Uterus (tissue), 2 donors: ENCODE measurements at regions not wholly inside any gene's neighbourhood (a gene's known extent, or its start where the extent isn't known, plus 50 kb on each side); places are given as distances from the start of the nearest gene placed in this dataset.

Experiments used
- POLR2A ChIP-seq, 2 donors: fragments of 450-650 bp; IDR thresholded peaks; one replicate each; pipeline ENCODE4 v1.6.1; 2016; ENCODE audit warnings: antibody characterized with exemption in 2 of 2, mild to moderate bottlenecking in 1 of 2, moderate library complexity in 1 of 2
- TF ChIP-seq, protein P1 (sequence below), 4 experiments: fragments of 200-600 bp in 2 of 4; fragments of 450-650 bp in 2 of 4; sonication (generic) in 2 of 4; IDR thresholded peaks; one replicate each; pipeline ENCODE4 v1.5.1; 2016 to 2019; ENCODE audit warnings: antibody characterized with exemption in 4 of 4, mild to moderate bottlenecking in 2 of 4, moderate library complexity in 1 of 4

DNA sequence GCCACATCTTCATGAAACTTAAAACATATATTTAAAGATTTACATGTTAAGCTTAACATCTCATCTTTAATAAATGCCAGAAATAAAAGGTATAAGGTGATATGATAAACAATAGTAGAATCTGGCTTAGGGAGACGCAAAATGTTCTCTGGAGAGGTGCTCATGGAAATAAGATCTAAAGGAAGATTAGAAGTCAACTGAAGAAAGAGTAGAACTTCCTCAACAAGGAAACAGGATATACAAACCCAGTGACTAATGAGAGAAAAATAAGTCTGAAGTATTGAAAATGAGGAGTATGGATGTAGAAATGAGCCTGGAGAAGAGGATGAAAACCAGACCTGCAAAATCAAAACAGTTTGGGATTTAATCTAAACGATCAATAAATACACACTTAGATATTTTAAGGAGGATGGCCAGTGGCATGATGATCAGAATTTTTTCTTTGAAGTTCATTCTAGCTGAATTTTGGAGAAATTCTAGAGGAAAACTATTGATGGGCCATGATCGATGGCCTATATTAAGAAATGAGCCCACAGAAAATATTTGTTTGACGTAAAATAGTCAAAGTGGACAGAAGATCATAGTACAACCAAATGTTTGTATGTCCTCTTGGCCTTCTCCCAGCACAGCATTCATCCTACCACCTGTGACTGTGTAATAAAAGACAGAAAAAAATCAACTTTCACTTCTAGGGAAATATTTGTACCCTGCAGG is 387.9 kb upstream of the PTBP2 start:
- TF ChIP-seq, protein P1, sequence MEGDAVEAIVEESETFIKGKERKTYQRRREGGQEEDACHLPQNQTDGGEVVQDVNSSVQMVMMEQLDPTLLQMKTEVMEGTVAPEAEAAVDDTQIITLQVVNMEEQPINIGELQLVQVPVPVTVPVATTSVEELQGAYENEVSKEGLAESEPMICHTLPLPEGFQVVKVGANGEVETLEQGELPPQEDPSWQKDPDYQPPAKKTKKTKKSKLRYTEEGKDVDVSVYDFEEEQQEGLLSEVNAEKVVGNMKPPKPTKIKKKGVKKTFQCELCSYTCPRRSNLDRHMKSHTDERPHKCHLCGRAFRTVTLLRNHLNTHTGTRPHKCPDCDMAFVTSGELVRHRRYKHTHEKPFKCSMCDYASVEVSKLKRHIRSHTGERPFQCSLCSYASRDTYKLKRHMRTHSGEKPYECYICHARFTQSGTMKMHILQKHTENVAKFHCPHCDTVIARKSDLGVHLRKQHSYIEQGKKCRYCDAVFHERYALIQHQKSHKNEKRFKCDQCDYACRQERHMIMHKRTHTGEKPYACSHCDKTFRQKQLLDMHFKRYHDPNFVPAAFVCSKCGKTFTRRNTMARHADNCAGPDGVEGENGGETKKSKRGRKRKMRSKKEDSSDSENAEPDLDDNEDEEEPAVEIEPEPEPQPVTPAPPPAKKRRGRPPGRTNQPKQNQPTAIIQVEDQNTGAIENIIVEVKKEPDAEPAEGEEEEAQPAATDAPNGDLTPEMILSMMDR (IDR thresholded peaks at IDR 0.05) = no peak
- TF ChIP-seq POLR2A (IDR thresholded peaks at IDR 0.05) = no peak
